Liver (tissue), 3 donors: ENCODE measurements at regions not wholly inside any gene's neighbourhood (a gene's known extent, or its start where the extent isn't known, plus 50 kb on each side); places are given as distances from the start of the nearest gene placed in this dataset.

Experiments
- FOXA1 ChIP-seq: IDR thresholded peaks from 2 replicates; pipeline ENCODE4 v1.6.1; 2016; ENCODE audit warnings: antibody characterized with exemption
- GABPA ChIP-seq, 2 donors: IDR thresholded peaks in 1 of 2; conservative IDR thresholded peaks in 1 of 2; 2 replicates each; pipeline ENCODE4 v1.6.1; 2016; ENCODE audit warnings: antibody characterized with exemption in 2 of 2, mild to moderate bottlenecking in 1 of 2, moderate library complexity in 1 of 2
- HNF4A ChIP-seq, 2 donors: conservative IDR thresholded peaks; 2 replicates each; pipeline ENCODE4 v1.6.1; 2016; ENCODE audit warnings: antibody characterized with exemption in 2 of 2, mild to moderate bottlenecking in 2 of 2
- RXRA ChIP-seq, 2 donors: IDR thresholded peaks; 2 replicates each; pipeline ENCODE4 v1.6.1; 2017 to 2018; ENCODE audit warnings: antibody characterized with exemption in 2 of 2, mild to moderate bottlenecking in 1 of 2
- SP1 ChIP-seq: IDR thresholded peaks from 2 replicates; pipeline ENCODE4 v1.6.1; 2018; ENCODE audit warnings: antibody characterized with exemption, mild to moderate bottlenecking
- TAF1 ChIP-seq: conservative IDR thresholded peaks from 2 replicates; pipeline ENCODE4 v1.6.1; 2016; ENCODE audit warnings: antibody characterized with exemption, mild to moderate bottlenecking
- TF ChIP-seq, protein P1 (sequence below): IDR thresholded peaks from 2 replicates; pipeline ENCODE4 v1.6.1; 2016; ENCODE audit warnings: antibody characterized with exemption
- TF ChIP-seq, protein P2 (sequence below): fragments of 150-350 bp; IDR thresholded peaks from 2 replicates; pipeline ENCODE4 v1.5.1; 2017; ENCODE audit warnings: improper control_type of control experiment, low read depth, low read length; ENCODE audit not compliant: missing input control
- TF ChIP-seq, protein P3 (sequence below): IDR thresholded peaks from 2 replicates; pipeline ENCODE4 v1.6.1; 2016; ENCODE audit warnings: antibody characterized with exemption
- TF ChIP-seq, protein P4 (sequence below): IDR thresholded peaks from 2 replicates; pipeline ENCODE4 v1.6.1; 2016; ENCODE audit warnings: antibody characterized with exemption
- donor health status: healthy.
- donor health status: healthy.

DNA sequence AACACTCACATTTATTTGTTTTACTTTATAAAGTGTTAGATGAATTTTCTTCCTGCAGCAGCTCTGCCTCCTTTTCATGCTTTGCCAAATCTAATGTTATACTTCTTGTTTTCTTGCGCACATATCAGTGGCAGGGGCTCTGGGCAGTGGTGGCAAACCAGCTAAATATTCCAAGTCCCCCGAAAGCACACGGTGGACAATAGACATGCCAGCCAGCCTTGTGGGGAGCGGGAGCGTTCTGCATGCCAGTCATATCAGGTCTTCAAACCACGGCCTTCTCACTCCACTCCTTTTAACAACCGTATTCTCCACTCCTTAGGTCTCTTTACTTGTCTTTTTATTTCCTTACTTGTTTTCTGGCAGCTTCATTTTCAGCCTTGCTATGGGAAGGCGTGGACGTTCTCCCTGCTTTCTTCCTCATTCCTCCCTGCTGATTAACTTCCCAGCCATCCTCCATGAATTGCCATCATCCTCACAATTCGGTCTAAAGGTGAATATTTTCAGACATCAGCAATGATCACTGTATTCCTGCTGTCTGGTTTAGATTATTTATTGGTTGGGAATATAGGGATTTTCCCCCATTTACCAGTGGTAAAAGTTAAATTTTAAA is 77.1 kb upstream of the WASF3 start:
- TF ChIP-seq SP1 (no peak), RXRA (IDR thresholded peaks at IDR 0.05) (no peak), HNF4A (conservative IDR thresholded peaks at IDR 0.05) (no peak), TAF1 (no peak), FOXA1 (no peak), GABPA (IDR thresholded peaks at IDR 0.05 in 1 of 2, conservative IDR thresholded peaks at IDR 0.05 in 1 of 2) (no peak)
- TF ChIP-seq, protein P1, sequence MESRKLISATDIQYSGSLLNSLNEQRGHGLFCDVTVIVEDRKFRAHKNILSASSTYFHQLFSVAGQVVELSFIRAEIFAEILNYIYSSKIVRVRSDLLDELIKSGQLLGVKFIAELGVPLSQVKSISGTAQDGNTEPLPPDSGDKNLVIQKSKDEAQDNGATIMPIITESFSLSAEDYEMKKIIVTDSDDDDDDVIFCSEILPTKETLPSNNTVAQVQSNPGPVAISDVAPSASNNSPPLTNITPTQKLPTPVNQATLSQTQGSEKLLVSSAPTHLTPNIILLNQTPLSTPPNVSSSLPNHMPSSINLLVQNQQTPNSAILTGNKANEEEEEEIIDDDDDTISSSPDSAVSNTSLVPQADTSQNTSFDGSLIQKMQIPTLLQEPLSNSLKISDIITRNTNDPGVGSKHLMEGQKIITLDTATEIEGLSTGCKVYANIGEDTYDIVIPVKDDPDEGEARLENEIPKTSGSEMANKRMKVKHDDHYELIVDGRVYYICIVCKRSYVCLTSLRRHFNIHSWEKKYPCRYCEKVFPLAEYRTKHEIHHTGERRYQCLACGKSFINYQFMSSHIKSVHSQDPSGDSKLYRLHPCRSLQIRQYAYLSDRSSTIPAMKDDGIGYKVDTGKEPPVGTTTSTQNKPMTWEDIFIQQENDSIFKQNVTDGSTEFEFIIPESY, result no peak
- TF ChIP-seq, protein P2, sequence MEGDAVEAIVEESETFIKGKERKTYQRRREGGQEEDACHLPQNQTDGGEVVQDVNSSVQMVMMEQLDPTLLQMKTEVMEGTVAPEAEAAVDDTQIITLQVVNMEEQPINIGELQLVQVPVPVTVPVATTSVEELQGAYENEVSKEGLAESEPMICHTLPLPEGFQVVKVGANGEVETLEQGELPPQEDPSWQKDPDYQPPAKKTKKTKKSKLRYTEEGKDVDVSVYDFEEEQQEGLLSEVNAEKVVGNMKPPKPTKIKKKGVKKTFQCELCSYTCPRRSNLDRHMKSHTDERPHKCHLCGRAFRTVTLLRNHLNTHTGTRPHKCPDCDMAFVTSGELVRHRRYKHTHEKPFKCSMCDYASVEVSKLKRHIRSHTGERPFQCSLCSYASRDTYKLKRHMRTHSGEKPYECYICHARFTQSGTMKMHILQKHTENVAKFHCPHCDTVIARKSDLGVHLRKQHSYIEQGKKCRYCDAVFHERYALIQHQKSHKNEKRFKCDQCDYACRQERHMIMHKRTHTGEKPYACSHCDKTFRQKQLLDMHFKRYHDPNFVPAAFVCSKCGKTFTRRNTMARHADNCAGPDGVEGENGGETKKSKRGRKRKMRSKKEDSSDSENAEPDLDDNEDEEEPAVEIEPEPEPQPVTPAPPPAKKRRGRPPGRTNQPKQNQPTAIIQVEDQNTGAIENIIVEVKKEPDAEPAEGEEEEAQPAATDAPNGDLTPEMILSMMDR, result no peak
- TF ChIP-seq, protein P3, sequence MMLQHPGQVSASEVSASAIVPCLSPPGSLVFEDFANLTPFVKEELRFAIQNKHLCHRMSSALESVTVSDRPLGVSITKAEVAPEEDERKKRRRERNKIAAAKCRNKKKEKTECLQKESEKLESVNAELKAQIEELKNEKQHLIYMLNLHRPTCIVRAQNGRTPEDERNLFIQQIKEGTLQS, result no peak
- TF ChIP-seq, protein P4, sequence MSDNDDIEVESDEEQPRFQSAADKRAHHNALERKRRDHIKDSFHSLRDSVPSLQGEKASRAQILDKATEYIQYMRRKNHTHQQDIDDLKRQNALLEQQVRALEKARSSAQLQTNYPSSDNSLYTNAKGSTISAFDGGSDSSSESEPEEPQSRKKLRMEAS, result no peak
